RKO (cell line): ENCODE measurements at regions not wholly inside any gene's neighbourhood (a gene's known extent, or its start where the extent isn't known, plus 50 kb on each side); places are given as distances from the start of the nearest gene placed in this dataset.
"Not testable (repeated sequence)": the region's sequence is repeated elsewhere in the genome, so short reads cannot be mapped to it uniquely, and the experiment has no call there.

Source experiments
- DNase-seq: peaks from one replicate; pipeline ENCODE4 v3.0.0-alpha.2; 2016; ENCODE audit warnings: low spot score

- no peak for DNase-seq
Measured at GRCh38 chr7:42722198-42722597, 189.7 kb downstream of the C7orf25 start.

DNA sequence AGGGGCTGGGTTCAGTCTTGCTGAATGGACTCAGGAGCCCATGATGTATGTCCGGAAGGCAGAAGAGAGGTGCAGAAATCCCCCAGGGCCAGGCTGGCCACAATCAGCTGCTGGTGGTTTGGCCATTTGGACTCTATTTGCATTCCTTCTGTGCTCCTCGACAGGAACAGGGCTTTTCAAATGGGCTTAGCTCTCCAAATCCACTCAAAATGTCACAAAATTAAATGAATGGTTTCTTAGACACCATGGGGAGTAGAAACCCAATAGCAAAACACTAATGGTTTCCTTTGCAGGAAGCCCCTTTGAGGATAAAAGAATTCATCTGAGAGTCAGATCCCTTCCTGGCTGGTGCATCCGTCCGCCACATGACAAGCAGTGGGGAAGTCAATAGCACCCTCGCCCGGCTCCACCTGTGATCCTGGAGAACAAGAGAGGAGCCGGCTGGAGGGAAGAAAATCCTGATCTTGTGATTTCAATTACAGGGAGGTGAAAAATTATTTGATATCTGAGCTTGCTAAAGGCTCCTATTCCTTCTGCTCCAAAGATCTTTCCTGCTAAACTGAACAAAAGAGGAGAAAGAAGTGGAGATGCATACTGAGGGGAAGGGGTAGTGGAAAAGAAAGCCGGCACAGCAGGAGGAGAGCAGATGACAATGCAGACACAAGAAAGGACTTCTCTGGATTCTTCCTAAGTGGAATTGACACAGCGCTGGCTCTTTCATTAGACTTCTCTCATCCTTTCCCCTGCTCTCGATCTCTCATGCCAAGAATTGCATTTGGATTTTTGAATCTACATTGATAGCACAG lies 190.7 kb downstream of the C7orf25 start:
- no peak for DNase-seq

GRCh38 chr7:42720012-42720411 lies 191.9 kb downstream of the C7orf25 start:
- no peak for DNase-seq

DNA sequence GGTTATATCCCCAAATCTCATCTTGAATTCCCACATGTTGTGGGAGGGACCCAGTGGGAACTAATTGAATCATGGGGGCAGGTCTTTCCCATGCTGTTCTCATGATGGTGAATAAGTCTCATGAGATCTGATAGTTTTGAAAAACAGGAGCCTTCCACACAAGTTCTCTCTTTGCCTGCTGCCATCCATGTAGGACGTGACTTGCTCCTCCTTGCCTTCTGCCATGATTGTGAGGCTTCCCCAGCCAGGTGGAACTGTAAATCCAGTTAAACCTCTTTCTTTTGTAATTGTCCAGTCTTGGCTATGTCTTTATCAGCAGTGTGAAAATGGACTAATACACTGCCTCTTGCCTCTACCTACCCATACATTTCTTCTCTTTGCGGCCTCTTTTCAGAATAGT lies 193.4 kb downstream of the C7orf25 start:
- DNase-seq = not testable (repeated sequence)

- no peak for DNase-seq
Measured at GRCh38 chr7:42714356-42714755, 197.5 kb downstream of the C7orf25 start.

DNA sequence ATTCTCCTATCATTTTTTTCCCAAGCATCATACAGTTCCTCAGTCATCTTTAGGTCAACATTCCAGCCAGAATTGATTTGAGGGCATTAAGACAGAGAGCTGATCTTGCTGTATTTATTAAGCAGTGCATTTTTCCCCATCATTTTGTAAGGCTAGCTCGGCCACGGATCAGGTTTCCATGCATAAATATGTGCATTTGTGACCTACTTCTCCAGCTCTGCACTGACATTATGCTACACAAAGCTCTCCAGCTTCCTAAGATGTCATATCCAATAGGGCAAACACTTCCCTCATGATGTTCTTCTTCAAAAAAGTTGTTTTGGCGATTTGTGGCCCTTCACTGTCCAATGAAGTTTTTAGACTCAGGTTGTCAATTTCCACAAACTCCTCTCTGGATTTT lies 202.6 kb downstream of the C7orf25 start:
- DNase-seq = no peak

GRCh38 chr7:42704710-42705109 lies 207.2 kb downstream of the C7orf25 start:
- DNase-seq = no peak

DNA sequence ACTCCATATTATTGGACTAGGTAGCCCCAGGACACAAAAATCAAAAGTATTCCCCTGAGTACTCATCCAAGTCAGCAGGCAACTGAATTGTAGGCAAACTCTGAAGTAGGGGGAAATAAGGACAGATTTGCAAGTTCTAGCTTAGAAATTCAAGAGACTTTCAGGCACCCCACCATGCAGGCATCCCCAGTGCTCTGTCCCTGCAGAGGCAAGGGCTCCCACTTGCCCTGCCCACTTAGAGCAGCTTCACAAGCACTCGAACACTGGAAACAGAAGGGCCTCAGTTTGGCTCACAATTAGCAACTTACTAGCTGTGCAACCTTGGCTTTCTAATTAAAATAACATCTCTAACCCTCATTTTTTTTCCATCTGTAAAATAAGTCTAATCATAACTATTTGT lies 209.2 kb downstream of the C7orf25 start:
- DNase-seq = no peak

DNA sequence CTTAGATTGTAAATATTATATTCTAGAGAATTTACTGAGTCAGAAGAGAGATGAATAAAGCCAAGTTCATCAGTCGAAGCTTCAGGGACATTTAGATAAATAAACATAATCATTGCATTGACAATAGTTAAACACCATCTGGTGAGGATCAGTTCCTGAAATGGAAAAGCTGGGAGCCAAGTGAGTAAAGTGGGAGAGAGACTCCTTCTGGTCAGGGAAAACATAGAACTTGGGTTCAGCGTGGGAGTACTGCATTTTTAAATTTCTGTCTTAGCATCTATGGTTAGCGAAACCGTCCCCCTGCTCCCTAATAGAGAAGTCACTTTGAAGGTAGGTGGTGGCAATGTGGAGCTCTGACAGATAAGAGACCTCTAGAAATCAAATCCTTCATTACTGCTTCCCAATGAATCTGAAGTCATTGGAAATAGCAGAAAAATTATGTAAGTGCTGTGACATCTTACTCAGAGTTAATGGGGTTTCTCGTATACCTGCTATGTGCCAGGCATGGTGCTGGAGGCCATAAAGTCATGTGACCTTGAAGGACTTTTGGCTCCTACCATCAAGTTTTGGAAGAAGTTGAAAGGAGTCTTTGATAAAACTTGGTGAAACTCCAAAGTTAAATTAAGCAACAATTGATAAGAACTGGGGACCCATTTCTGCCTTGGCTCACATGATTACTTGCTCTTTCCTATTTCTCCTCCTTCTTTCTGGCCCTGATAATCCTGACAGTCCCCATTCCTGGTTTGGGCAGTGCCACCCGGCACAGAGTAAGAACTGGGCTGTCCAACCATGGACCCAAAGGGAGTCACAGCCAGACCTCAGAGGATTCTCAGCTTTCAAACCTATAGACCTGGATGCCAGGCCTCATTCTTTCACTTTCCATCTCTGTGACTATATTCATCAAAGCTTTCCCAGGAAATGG lies 211.2 kb downstream of the C7orf25 start:
- no peak for DNase-seq

DNA sequence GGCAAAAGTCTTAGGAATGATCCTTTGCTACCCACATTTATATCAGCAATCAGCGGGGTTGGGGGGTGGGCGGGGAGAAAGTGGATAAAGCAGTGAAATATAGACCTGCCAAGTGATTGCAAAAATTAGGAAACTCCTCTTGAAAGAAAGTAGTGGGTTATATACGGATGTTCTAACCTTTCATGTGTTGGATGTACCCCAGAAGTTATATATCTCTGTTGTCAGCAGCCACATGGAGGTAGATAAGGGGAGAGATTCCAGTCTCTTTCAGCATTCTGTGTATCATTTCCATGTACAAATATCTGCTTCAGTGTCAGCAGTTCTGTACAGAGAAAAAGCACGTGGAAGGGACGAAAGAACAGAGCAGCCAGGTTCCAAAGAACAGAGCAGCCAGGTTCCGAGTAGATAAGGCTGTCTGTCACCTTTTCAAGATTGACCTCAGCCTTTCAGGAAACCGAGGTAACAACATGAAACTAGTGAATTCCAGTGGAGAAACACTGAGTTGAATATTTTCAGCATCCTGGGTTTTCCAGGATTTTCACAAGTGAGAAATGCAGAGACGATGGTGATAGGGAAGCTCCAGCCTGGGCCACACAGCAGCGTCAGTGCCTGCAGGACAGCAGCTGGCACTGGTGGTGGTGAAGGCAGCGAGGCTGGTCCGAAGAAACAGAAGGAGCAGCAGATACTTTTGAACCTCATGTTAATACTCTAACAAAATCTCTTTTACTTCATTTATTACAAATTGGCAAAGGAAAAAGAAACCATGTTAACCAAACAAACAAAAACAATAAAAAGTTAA lies 212.3 kb downstream of the C7orf25 start:
- no peak for DNase-seq

DNA sequence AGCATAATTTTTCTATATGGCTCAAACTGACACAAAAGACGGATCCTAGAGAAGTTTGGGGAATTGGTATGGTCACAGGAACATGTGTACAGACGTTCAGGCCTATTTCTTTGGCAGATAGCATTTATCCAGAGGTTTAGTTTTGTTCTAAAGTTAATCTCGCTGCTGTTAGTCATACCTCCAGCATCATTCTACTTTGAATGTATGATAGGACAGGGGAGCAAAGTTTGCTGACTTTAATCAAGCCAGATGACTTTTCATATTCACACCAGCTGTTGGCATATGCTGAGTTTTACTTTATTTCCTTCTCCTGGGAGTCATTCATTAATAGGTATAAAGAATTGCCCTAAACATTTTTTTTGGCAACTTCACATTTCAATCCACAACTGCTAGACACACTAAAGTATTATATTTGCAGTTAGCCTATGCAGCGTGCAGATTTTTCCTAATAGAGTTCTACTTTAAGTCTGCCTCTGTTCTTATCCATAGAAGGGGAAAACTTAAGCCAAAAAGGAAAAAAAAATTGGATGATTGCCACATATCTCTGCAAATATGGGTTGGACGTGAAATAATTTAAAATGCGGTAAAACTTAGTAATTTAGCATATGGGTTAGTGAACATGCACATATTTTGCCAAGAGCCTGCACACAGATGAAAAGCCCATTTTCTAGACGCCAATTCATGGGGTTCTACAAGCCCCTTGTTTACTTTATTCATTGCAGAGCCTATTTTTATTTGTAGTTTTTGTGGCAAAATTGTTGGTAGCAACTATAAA lies 213.1 kb downstream of the C7orf25 start:
- DNase-seq = no peak

GRCh38 chr7:42694894-42695507 lies 216.9 kb downstream of the C7orf25 start:
- no peak for DNase-seq

- DNase-seq = no peak
Measured at GRCh38 chr7:42693722-42694121, 218.1 kb downstream of the C7orf25 start.

GRCh38 chr7:42692621-42693020 lies 219.2 kb downstream of the C7orf25 start:
- no peak for DNase-seq

DNA sequence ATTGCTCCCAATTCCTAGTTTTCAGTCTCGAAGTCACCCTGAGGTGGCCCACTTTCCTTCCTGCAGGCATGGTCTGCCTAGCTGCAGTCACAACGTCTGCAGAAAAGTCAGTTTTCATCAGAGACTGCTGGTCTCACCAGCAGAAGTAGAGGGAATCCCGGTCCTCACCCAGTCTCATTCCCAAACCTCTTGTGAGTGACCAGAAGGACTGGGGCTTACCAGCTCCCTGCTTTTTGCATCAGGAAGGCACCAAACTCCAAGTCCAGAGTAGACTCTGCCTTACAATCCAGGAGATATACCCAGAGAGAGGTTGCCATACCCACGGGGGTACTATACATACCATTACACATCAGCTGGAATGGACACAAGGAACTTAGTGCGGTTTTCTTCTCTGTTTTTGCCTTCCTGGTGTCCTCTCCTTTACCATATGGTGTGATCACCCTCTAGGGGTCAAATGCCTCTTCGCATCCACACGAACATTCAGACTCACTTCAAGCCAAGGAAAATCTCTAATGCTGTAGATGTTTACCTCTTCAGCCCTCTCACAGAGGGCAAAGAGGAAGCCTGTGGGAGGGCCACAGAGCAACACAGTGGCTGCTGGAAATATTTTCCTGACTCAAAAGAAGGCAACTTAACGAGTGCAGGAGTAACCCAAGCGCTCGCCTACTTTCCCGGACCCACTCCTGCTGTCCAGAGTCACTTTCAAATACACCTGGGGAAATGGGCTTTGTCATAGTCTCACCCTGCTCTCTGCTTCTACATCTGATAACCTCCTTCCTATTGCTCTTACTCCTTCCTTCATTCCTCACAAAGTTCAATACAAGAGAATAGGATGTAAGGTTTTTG lies 220.9 kb downstream of the C7orf25 start:
- DNase-seq = peak; percentile 38

DNA sequence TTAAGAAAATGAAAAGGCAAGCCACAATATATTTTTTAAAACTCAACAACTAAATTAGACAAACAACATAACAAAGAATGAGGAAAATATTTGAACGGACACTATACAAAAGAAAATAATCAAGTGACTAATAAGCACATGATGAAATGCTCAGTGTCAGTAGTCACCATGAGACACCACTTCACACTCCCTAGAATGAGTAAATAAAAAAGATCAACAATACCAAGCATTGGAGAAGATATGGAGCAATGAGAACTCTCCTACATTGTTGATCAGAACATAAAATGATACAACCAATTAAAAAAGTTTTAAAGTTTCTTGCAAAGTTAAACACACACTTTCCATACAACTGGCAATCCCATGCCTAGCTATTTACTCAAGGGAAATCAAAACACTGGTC lies 222.2 kb downstream of the C7orf25 start:
- peak; percentile 5 for DNase-seq

DNA sequence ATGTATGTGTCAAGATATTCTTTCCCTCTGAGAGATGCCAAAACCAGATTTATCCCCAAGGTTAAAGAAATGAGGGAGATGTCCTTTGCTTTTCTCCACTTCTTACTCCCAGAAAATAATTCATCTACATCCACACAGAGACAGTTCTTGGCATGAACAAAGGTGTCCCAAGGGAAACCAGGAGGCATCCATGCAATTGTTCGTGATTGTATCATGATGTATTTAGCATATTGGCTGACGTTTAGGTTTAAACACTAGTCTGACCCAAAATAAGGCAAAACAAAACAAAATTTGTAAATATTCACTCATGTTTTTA lies 223.9 kb downstream of the C7orf25 start:
- DNase-seq = no peak

GRCh38 chr7:42687211-42688055 lies 224.4 kb downstream of the C7orf25 start:
- no peak for DNase-seq

DNA sequence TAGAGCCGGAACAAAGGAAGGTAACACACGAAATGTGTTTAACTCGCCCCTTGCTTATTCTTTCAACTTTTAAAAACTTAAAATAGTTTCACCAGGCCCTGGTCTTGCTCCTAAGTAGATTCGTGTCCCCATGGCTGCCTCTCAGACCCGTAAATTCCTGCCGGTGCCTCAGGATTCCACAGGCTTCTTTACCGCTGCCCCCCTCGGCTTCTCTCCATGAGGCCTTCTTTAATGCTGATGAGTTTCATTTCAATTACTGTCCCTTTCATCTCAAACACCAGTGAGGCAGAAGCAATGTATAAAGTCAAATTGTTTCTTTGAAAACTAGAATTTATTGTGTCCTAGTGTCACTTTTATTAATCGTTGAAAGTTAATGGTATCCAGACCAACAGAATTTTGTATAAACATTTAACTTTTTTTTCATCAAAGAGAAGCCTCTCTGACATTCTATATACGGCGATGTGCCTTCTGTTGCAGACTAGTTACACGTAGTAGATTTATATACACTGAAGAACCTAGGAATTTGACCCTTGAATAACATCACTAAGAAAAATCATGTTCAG lies 225.2 kb downstream of the C7orf25 start:
- DNase-seq = no peak
